GM23338 (cell line): ENCODE measurements at regions not wholly inside any gene's neighbourhood (a gene's known extent, or its start where the extent isn't known, plus 50 kb on each side); places are given as distances from the start of the nearest gene placed in this dataset.

Experiments
- CREB1 ChIP-seq: fragments of 250-450 bp; sonication (Bioruptor Pico); IDR thresholded peaks from 2 replicates; pipeline ENCODE4 v1.5.0; 2020; ENCODE audit warnings: low read depth, mild to moderate bottlenecking, moderate library complexity
- EZH2 ChIP-seq: fragments of 200-600 bp; sonication (generic); IDR thresholded peaks from one replicate; pipeline ENCODE4 v1.8.0; 2017; ENCODE audit warnings: antibody characterized with exemption, mild to moderate bottlenecking, low read depth; ENCODE audit not compliant: unreplicated experiment
- EZH2phosphoT487 ChIP-seq: fragments of 200-600 bp; sonication (generic); IDR thresholded peaks from one replicate; pipeline ENCODE4 v1.8.1; 2018; ENCODE audit warnings: antibody characterized with exemption; ENCODE audit not compliant: unreplicated experiment
- JUNB ChIP-seq: IDR thresholded peaks from one replicate; pipeline ENCODE4 v1.6.1; 2016; ENCODE audit warnings: antibody characterized with exemption; ENCODE audit not compliant: unreplicated experiment
- NANOG ChIP-seq: IDR thresholded peaks from 2 replicates; pipeline ENCODE4 v1.6.1; 2016; ENCODE audit warnings: antibody characterized with exemption, borderline replicate concordance
- POLR2AphosphoS5 ChIP-seq: IDR thresholded peaks from 2 replicates; pipeline ENCODE4 v1.6.1; 2016; ENCODE audit warnings: antibody characterized with exemption, low read depth
- REST ChIP-seq: IDR thresholded peaks from one replicate; pipeline ENCODE4 v1.6.1; 2018; ENCODE audit warnings: antibody characterized with exemption; ENCODE audit not compliant: unreplicated experiment
- ZNF114 ChIP-seq: fragments of 250-450 bp; sonication (Bioruptor Pico); IDR thresholded peaks from 2 replicates; pipeline ENCODE4 v1.5.0; 2020; ENCODE audit warnings: mild to moderate bottlenecking, moderate library complexity
- ZNF331 ChIP-seq: fragments of 250-450 bp; sonication (Bioruptor Pico); IDR thresholded peaks from 2 replicates; pipeline ENCODE4 v1.5.0; 2020; ENCODE audit warnings: low read depth, mild to moderate bottlenecking, moderate library complexity
- TF ChIP-seq, protein P1 (sequence below), 2 experiments: fragments of 200-600 bp in 1 of 2; sonication (generic) in 1 of 2; conservative IDR thresholded peaks; 2 replicates each; pipeline versions ENCODE4 v1.5.1 to v1.6.1; 2016 to 2017; ENCODE audit warnings: antibody characterized with exemption in 2 of 2, low read depth in 2 of 2, mild to moderate bottlenecking in 2 of 2, moderate library complexity in 1 of 2

DNA sequence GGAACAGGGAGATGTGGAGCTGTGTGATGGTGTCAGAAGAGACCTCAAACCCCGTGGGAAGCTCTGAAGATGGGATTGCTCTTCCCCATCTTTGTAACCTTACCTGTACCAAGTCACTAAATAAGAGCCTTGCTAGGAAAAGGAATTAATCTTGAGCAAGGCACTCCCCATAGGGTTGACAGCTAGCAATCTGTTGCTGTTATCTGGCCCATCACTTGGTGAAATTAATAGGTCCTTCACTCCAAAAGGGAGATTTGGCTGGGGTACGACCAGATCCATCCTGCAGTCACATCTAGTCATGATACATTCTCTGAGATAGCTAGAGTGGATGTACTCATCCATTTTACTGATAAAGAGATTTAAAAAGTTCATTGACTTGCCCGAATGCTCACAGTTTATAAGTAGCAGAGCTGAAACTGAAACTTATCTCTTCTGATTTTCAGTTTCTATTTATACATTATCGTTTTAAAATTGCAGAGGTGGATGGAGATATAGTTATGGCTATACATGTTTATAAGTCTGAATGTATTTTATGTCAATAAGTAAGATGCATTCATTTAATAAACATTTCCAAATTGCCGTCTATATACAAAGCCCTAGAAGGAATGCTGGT lies 299.1 kb upstream of the MCTP2 start:
- TF ChIP-seq, protein P1, sequence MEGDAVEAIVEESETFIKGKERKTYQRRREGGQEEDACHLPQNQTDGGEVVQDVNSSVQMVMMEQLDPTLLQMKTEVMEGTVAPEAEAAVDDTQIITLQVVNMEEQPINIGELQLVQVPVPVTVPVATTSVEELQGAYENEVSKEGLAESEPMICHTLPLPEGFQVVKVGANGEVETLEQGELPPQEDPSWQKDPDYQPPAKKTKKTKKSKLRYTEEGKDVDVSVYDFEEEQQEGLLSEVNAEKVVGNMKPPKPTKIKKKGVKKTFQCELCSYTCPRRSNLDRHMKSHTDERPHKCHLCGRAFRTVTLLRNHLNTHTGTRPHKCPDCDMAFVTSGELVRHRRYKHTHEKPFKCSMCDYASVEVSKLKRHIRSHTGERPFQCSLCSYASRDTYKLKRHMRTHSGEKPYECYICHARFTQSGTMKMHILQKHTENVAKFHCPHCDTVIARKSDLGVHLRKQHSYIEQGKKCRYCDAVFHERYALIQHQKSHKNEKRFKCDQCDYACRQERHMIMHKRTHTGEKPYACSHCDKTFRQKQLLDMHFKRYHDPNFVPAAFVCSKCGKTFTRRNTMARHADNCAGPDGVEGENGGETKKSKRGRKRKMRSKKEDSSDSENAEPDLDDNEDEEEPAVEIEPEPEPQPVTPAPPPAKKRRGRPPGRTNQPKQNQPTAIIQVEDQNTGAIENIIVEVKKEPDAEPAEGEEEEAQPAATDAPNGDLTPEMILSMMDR (conservative IDR thresholded peaks at IDR 0.05; ENCODE audit: low read depth in 2 of 2) = no peak
- TF ChIP-seq POLR2AphosphoS5 = no peak
- TF ChIP-seq ZNF331 = no peak
- TF ChIP-seq NANOG = no peak
- TF ChIP-seq ZNF114 (CRISPR knock-in tag) = no peak
- no peak for TF ChIP-seq EZH2
- no peak for TF ChIP-seq REST
- TF ChIP-seq EZH2phosphoT487 = no peak
- TF ChIP-seq JUNB = no peak
- no peak for TF ChIP-seq CREB1 (CRISPR knock-in tag)
